ENCODE measurements at regions not wholly inside any gene's neighbourhood (a gene's known extent, or its start where the extent isn't known, plus 50 kb on each side); places are given as distances from the start of the nearest gene placed in this dataset.

- no peak for DNase-seq
- H3K27me3 ChIP-seq (ENCODE audit: low read depth), result peaks cover 33% of the 10 kb centered on the region
- H3K36me3 ChIP-seq, result no peaks in the 10 kb centered on the region
- H3K4me1 ChIP-seq, result no peaks in the 10 kb centered on the region
- H3K4me3 ChIP-seq, result no peak overlapping the region
- intact Hi-C loops (cut with micrococcal nuclease), result no loop called here
- H3K27ac ChIP-seq (replicated peaks), result no peak overlapping the region
- TF ChIP-seq, protein P1, sequence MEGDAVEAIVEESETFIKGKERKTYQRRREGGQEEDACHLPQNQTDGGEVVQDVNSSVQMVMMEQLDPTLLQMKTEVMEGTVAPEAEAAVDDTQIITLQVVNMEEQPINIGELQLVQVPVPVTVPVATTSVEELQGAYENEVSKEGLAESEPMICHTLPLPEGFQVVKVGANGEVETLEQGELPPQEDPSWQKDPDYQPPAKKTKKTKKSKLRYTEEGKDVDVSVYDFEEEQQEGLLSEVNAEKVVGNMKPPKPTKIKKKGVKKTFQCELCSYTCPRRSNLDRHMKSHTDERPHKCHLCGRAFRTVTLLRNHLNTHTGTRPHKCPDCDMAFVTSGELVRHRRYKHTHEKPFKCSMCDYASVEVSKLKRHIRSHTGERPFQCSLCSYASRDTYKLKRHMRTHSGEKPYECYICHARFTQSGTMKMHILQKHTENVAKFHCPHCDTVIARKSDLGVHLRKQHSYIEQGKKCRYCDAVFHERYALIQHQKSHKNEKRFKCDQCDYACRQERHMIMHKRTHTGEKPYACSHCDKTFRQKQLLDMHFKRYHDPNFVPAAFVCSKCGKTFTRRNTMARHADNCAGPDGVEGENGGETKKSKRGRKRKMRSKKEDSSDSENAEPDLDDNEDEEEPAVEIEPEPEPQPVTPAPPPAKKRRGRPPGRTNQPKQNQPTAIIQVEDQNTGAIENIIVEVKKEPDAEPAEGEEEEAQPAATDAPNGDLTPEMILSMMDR (IDR thresholded peaks at IDR 0.05; ENCODE audit: borderline replicate concordance), result no peak
- peaks cover 11% of the 10 kb centered on the region for H3K9me3 ChIP-seq (replicated peaks)
These were observed 278.9 kb upstream of the DIO3 start for GRCh38 chr14:101282418-101282817.

GRCh38 chr14:101284711-101285110, 276.6 kb upstream of the DIO3 start:
- Histone ChIP-seq H3K4me1 (no peaks in the 10 kb centered on the region), H3K27ac (replicated peaks) (no peak overlapping the region), H3K4me3 (no peak overlapping the region), H3K9me3 (replicated peaks) (peaks cover 11% of the 10 kb centered on the region), H3K27me3 (ENCODE audit: low read depth) (peaks cover 36% of the 10 kb centered on the region), H3K36me3 (no peaks in the 10 kb centered on the region)
- intact Hi-C loops (cut with micrococcal nuclease), result no loop called here
- TF ChIP-seq, protein P1 (IDR thresholded peaks at IDR 0.05; ENCODE audit: borderline replicate concordance), result no peak
- no peak for DNase-seq

- Histone ChIP-seq H3K9me3 (replicated peaks) (peaks cover 11% of the 10 kb centered on the region), H3K4me3 (no peak overlapping the region), H3K27me3 (ENCODE audit: low read depth) (peaks cover 44% of the 10 kb centered on the region), H3K27ac (replicated peaks) (no peak overlapping the region), H3K4me1 (no peaks in the 10 kb centered on the region), H3K36me3 (no peaks in the 10 kb centered on the region)
- DNase-seq, result no peak
- TF ChIP-seq, protein P1 (IDR thresholded peaks at IDR 0.05; ENCODE audit: borderline replicate concordance), result no peak
- intact Hi-C loops (cut with micrococcal nuclease), result no loop called here
These were observed 274.9 kb upstream of the DIO3 start for GRCh38 chr14:101286271-101287018.

DNA sequence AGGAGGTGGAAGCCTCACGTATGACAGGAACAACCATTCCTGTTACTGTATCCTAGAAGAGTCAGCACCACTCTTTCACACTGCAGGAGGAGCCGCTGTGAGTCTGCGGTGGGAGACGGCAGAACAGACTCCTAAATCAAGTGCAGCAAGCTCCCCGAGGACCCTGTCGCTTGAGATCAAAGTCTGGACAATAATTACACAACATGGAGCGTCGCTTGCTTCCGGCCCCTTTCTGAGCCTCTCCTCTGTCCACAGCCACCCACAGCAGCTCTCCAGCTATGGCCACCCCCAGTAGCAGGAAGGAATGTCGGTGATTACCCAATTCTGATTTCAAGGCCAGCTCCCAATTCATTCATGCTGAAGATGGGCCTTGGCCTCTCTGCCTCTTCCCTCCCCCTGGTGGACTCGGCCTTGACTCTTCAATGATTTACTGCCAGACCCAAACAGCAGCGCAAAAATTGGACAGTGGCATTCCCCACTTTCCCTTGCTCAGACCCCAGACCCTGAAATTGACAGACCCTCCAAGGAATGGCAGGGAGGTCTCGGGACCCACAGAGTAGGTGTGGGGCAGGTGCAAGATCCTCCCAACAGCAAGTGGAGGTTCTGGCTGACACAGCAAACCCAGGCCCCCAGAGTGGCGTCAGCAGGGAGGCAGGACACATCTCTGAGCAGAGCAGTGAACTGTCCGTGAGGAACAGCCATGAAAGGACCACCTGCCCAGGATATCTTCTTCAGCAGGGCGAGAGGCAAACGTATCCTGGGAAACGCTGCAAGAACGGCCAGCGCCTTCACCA, 272.7 kb upstream of the DIO3 start:
- Histone ChIP-seq H3K4me1 (no peaks in the 10 kb centered on the region), H3K4me3 (no peak overlapping the region), H3K36me3 (no peaks in the 10 kb centered on the region), H3K27me3 (ENCODE audit: low read depth) (peaks cover 56% of the 10 kb centered on the region), H3K27ac (replicated peaks) (no peak overlapping the region), H3K9me3 (replicated peaks) (no peaks in the 10 kb centered on the region)
- intact Hi-C loops (cut with micrococcal nuclease), result no loop called here
- DNase-seq, result no peak
- TF ChIP-seq, protein P1 (IDR thresholded peaks at IDR 0.05; ENCODE audit: borderline replicate concordance), result no peak

DNA sequence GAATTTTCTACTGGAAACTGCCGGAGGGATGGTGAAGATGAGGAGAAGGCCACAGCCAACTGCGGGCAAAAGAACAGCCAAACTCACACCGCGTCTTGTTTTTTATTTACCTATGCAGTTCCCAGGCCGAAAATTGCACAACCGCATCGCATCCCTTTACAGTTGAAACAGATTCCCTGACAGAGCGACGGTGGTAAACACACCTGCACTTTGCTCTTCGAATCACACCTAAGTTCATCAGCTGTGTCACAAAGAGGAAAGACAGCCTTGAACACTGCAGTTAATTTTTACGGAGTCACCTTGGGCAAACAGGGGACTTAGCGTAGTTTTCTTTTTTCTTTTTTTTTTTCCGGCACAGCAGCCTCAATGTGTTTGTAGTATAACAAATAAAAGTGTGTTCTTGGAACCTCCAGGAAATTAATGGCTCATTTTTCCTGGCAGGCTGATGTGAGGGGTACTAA, 272.0 kb upstream of the DIO3 start:
- Histone ChIP-seq H3K4me1 (no peaks in the 10 kb centered on the region), H3K9me3 (replicated peaks) (no peaks in the 10 kb centered on the region), H3K27ac (replicated peaks) (no peak overlapping the region), H3K4me3 (no peak overlapping the region), H3K27me3 (ENCODE audit: low read depth) (peaks cover 56% of the 10 kb centered on the region), H3K36me3 (no peaks in the 10 kb centered on the region)
- intact Hi-C loops (cut with micrococcal nuclease), result no loop called here
- TF ChIP-seq, protein P1 (IDR thresholded peaks at IDR 0.05; ENCODE audit: borderline replicate concordance), result no peak
- no peak for DNase-seq
